Peyer's patch (tissue), 4 donors: ENCODE measurements at regions not wholly inside any gene's neighbourhood (a gene's known extent, or its start where the extent isn't known, plus 50 kb on each side); places are given as distances from the start of the nearest gene placed in this dataset.

Experiments used
- DNase-seq, 3 donors: peaks; one replicate each; pipeline ENCODE4 v3.0.0-alpha.2; 2017 to 2019
- H3K27ac ChIP-seq, 4 donors: fragments of 200-600 bp; sonication (generic); one replicate each; pipeline ENCODE4 v1.5.1; 2016 to 2019
- H3K27me3 ChIP-seq, 2 donors: fragments of 200-600 bp; sonication (generic); one replicate each; pipeline ENCODE4 v1.5.1; 2019
- H3K36me3 ChIP-seq, 3 donors: fragments of 200-600 bp; sonication (generic); one replicate each; pipeline ENCODE4 v1.5.1; 2016 to 2019
- H3K4me1 ChIP-seq, 4 donors: fragments of 200-600 bp; sonication (generic); one replicate each; pipeline ENCODE4 v1.5.1; 2016 to 2019
- H3K4me3 ChIP-seq, 4 donors: fragments of 200-600 bp; sonication (generic); 1 replicate in 3 of 4; 2 replicates in 1 of 4; pipeline ENCODE4 v1.5.1; 2016 to 2019; ENCODE audit warnings: mild to moderate bottlenecking in 1 of 4
- H3K9me3 ChIP-seq, 4 donors: fragments of 200-600 bp; sonication (generic); one replicate each; pipeline ENCODE4 v1.5.1; 2016 to 2019; ENCODE audit warnings: mild to moderate bottlenecking in 1 of 4
- CTCF ChIP-seq, 6 experiments: fragments of 450-650 bp in 4 of 6; fragments of 200-600 bp in 2 of 6; sonication (generic) in 1 of 6; IDR thresholded peaks; one replicate each; pipeline ENCODE4 v1.5.1; 2017 to 2019; ENCODE audit warnings: antibody characterized with exemption in 6 of 6, mild to moderate bottlenecking in 3 of 6, moderate library complexity in 1 of 6
- POLR2A ChIP-seq, 2 donors: fragments of 450-650 bp; IDR thresholded peaks; one replicate each; pipeline ENCODE4 v1.5.1; 2017; ENCODE audit warnings: antibody characterized with exemption in 2 of 2, mild to moderate bottlenecking in 2 of 2, moderate library complexity in 2 of 2

- Histone ChIP-seq H3K36me3 (no peaks in the 10 kb centered on the region), H3K9me3 (no peaks in the 10 kb centered on the region), H3K27ac (no peak overlapping the region), H3K4me1 (no peaks in the 10 kb centered on the region), H3K27me3 (no peaks in the 10 kb centered on the region), H3K4me3 (no peak overlapping the region)
- TF ChIP-seq POLR2A (IDR thresholded peaks at IDR 0.05) (no peak), CTCF (IDR thresholded peaks at IDR 0.05) (no peak)
- no peak for DNase-seq
Measured at GRCh38 chr7:137164251-137164650, 179.3 kb downstream of the PTN start.

- no peaks in the 10 kb centered on the region for H3K9me3 ChIP-seq
- no peak for DNase-seq
Measured at GRCh38 chr7:137160236-137160635, 183.3 kb downstream of the PTN start.

GRCh38 chr7:137157256-137157655, 186.3 kb downstream of the PTN start:
- Histone ChIP-seq H3K4me3 (no peak overlapping the region), H3K36me3 (no peaks in the 10 kb centered on the region), H3K9me3 (no peaks in the 10 kb centered on the region), H3K27ac (no peak overlapping the region), H3K4me1 (no peaks in the 10 kb centered on the region), H3K27me3 (no peaks in the 10 kb centered on the region)
- no peak for TF ChIP-seq CTCF (IDR thresholded peaks at IDR 0.05)
- no peak for TF ChIP-seq POLR2A (IDR thresholded peaks at IDR 0.05)
- DNase-seq, result no peak

More at GRCh38 chr7:137160236-137160635, 183.3 kb downstream of the PTN start:
- Histone ChIP-seq H3K4me3 (no peak overlapping the region), H3K27me3 (no peaks in the 10 kb centered on the region), H3K4me1 (no peaks in the 10 kb centered on the region), H3K27ac (no peak overlapping the region), H3K36me3 (no peaks in the 10 kb centered on the region)
- TF ChIP-seq POLR2A (IDR thresholded peaks at IDR 0.05), result no peak
- no peak for TF ChIP-seq CTCF (IDR thresholded peaks at IDR 0.05)

- Histone ChIP-seq H3K27ac (peak overlapping the region in 1 of 4 donors; percentile 36), H3K9me3 (no peaks in the 10 kb centered on the region), H3K27me3 (no peaks in the 10 kb centered on the region), H3K4me3 (no peak overlapping the region), H3K36me3 (no peaks in the 10 kb centered on the region), H3K4me1 (no peaks in the 10 kb centered on the region)
- DNase-seq, result no peak
- TF ChIP-seq POLR2A (IDR thresholded peaks at IDR 0.05) (no peak), CTCF (IDR thresholded peaks at IDR 0.05) (no peak)
Measured at GRCh38 chr7:137151690-137152052, 191.9 kb downstream of the PTN start.

- H3K4me1 ChIP-seq, result no peaks in the 10 kb centered on the region
- no peaks in the 10 kb centered on the region for H3K27me3 ChIP-seq
- H3K9me3 ChIP-seq, result no peaks in the 10 kb centered on the region
- H3K27ac ChIP-seq, result peak overlapping the region in 1 of 4 donors; percentile 36
- no peaks in the 10 kb centered on the region for H3K36me3 ChIP-seq
- TF ChIP-seq CTCF (IDR thresholded peaks at IDR 0.05) (no peak), POLR2A (IDR thresholded peaks at IDR 0.05) (no peak)
- DNase-seq, result no peak
- H3K4me3 ChIP-seq, result no peak overlapping the region
Measured at GRCh38 chr7:137151041-137151689, 192.4 kb downstream of the PTN start.

- TF ChIP-seq POLR2A (IDR thresholded peaks at IDR 0.05) (no peak), CTCF (IDR thresholded peaks at IDR 0.05) (no peak)
- Histone ChIP-seq H3K9me3 (no peaks in the 10 kb centered on the region), H3K36me3 (no peaks in the 10 kb centered on the region), H3K27me3 (no peaks in the 10 kb centered on the region), H3K4me1 (no peaks in the 10 kb centered on the region), H3K27ac (peak overlapping the region in 1 of 4 donors; percentile 51), H3K4me3 (no peak overlapping the region)
- no peak for DNase-seq
Measured at GRCh38 chr7:137147338-137147720, 196.2 kb downstream of the PTN start.
